GM23248 (cell line): ENCODE measurements at regions not wholly inside any gene's neighbourhood (a gene's known extent, or its start where the extent isn't known, plus 50 kb on each side); places are given as distances from the start of the nearest gene placed in this dataset.

ENCODE experiments used
- DNase-seq: peaks from one replicate; pipeline ENCODE4 v3.0.0-alpha.2; 2015
- H2AFZ ChIP-seq: fragments of 200-600 bp; sonication (generic); 2 replicates; pipeline ENCODE4 v1.6.1; 2016; ENCODE audit warnings: antibody characterized with exemption
- H3F3A ChIP-seq: fragments of 200-600 bp; sonication (generic); 2 replicates; pipeline ENCODE4 v1.6.1; 2016; ENCODE audit warnings: mild to moderate bottlenecking, antibody characterized with exemption, mixed run types; ENCODE audit not compliant: insufficient read depth
- H3K27ac ChIP-seq: fragments of 200-600 bp; sonication (generic); 2 replicates; pipeline ENCODE4 v1.5.1; 2016; ENCODE audit warnings: mild to moderate bottlenecking
- H3K27me3 ChIP-seq: fragments of 200-600 bp; sonication (generic); replicated peaks from 2 replicates; pipeline ENCODE4 v1.6.1; 2016; ENCODE audit warnings: mild to moderate bottlenecking; ENCODE audit not compliant: insufficient read depth
- H3K36me3 ChIP-seq: fragments of 200-600 bp; sonication (generic); 2 replicates; pipeline ENCODE4 v1.6.1; 2016; ENCODE audit warnings: low read depth, mild to moderate bottlenecking
- H3K4me1 ChIP-seq: fragments of 200-600 bp; sonication (generic); 2 replicates; pipeline ENCODE4 v1.6.1; 2016; ENCODE audit warnings: mild to moderate bottlenecking; ENCODE audit not compliant: insufficient read depth
- H3K4me2 ChIP-seq: fragments of 200-600 bp; sonication (generic); one replicate; pipeline ENCODE4 v1.6.1; 2016; ENCODE audit warnings: mild to moderate bottlenecking; ENCODE audit not compliant: unreplicated experiment
- H3K4me3 ChIP-seq: fragments of 200-600 bp; sonication (generic); 2 replicates; pipeline ENCODE4 v1.5.1; 2016; ENCODE audit warnings: mild to moderate bottlenecking
- H3K79me2 ChIP-seq: fragments of 200-600 bp; sonication (generic); 2 replicates; pipeline ENCODE4 v1.6.1; 2016; ENCODE audit warnings: mild to moderate bottlenecking; ENCODE audit not compliant: insufficient read depth
- H3K9ac ChIP-seq: fragments of 200-600 bp; sonication (generic); 2 replicates; pipeline ENCODE4 v1.6.1; 2016; ENCODE audit warnings: mild to moderate bottlenecking
- H3K9me2 ChIP-seq: fragments of 200-600 bp; sonication (generic); 2 replicates; pipeline ENCODE4 v1.6.1; 2016; ENCODE audit warnings: mixed run types, mild to moderate bottlenecking, moderate library complexity; ENCODE audit not compliant: insufficient read depth
- H3K9me3 ChIP-seq: fragments of 200-600 bp; sonication (generic); one replicate; pipeline ENCODE4 v1.6.1; 2017; ENCODE audit warnings: low read depth
- H4K20me1 ChIP-seq: fragments of 200-600 bp; sonication (generic); 2 replicates; pipeline ENCODE4 v1.6.0; 2016; ENCODE audit not compliant: insufficient read depth
- EZH2 ChIP-seq: fragments of 200-600 bp; sonication (generic); IDR thresholded peaks from 2 replicates; pipeline ENCODE4 v1.6.1; 2018; ENCODE audit warnings: antibody characterized with exemption, mild to moderate bottlenecking; ENCODE audit not compliant: insufficient read depth, poor library complexity, severe bottlenecking
- EZH2phosphoT487 ChIP-seq: fragments of 200-600 bp; sonication (generic); IDR thresholded peaks from 2 replicates; pipeline ENCODE4 v1.6.1; 2018; ENCODE audit warnings: antibody characterized with exemption, moderate library complexity, mild to moderate bottlenecking, low read depth; ENCODE audit not compliant: insufficient read depth
- WGBS, 2 experiments: methylation state at CpG; one replicate each; pipeline ENCODE4 v1.1.6; 2015 to 2017; ENCODE audit warnings: low lambda C conversion rate in 2 of 2, low coverage in 1 of 2; ENCODE audit errors: missing lambda C conversion rate in 2 of 2; 5-methylcytosine and 5-hydroxymethylcytosine counted together
- in situ Hi-C: fragments of 300-500 bp; cut with MboI; formaldehyde crosslinking; loops from 2 replicates; pipeline ENCODE4 v1.15.0; 2020

DNA sequence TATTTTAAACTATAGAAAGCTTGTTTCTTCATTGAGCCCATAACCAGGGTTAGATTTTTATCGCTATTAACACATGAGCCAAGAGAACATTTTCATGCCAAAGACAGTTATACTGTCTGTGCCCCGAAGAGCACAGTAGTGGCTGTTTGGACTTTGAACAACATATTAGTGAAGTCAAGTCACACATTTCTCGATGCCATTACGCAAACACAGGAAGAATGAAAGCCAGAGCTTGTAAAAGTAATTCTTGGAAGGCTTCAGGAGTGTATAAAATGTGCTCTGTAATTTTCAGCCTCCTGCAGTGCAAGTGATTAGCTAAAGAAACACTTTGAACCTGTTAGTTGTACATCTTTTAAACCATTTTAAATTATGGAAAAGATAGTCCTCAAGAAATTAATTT lies 590.7 kb upstream of the PITX2 start:
- H2AFZ ChIP-seq = peak overlapping the region; percentile 53
- no peaks in the 10 kb centered on the region for H3K79me2 ChIP-seq
- H3K4me3 ChIP-seq = peak overlapping the region; percentile 33; the same call in 1 of the 2 replicates
- in situ Hi-C loops = no loop called here
- no peaks in the 10 kb centered on the region for H3K36me3 ChIP-seq
- H3K9me2 ChIP-seq = no peaks in the 10 kb centered on the region; the same call in 1 of the 2 replicates
- H3K9me3 ChIP-seq = no peaks in the 10 kb centered on the region
- H3K4me1 ChIP-seq = peaks cover 11% of the 10 kb centered on the region; the same call in 1 of the 2 replicates
- no peak overlapping the region for H3K27ac ChIP-seq
- 14 to 16% methylated on average over 4 of the region's 4 CpGs for WGBS, 2 experiments
- peak overlapping the region; percentile 30 for H3K4me2 ChIP-seq
- H3K9ac ChIP-seq = no peak overlapping the region
- no peaks in the 10 kb centered on the region for H4K20me1 ChIP-seq
- no peaks in the 10 kb centered on the region for H3K27me3 ChIP-seq
- no peak for TF ChIP-seq EZH2
- peak; percentile 49 for DNase-seq
- peaks cover 9% of the 10 kb centered on the region; the same call in 1 of the 2 replicates for H3F3A ChIP-seq

DNA sequence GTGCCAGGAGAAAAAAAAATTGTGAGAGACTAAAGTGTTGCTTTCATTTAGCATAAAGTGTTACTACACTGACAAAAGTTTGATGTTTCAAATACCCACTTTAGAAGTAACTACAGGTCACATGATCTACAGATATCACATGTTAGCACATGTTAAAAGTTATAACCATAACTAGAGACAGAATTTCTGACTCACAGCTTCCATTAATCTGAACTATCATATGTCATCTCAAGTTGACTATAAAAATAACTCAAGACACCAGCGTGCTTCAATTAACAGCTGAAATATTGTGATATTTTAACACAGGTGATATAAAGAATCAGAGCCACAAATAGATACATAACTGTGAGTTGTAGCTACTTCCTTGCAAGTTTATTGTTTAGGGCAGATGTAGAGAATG lies 591.5 kb upstream of the PITX2 start:
- H3K27me3 ChIP-seq = no peaks in the 10 kb centered on the region
- peaks cover 9% of the 10 kb centered on the region; the same call in 1 of the 2 replicates for H3F3A ChIP-seq
- H3K79me2 ChIP-seq = no peaks in the 10 kb centered on the region
- H3K9me2 ChIP-seq = no peaks in the 10 kb centered on the region; the same call in 1 of the 2 replicates
- WGBS, 2 experiments = 63 to 65% methylated on average over 1 of the region's 1 CpG
- H3K9me3 ChIP-seq = no peaks in the 10 kb centered on the region
- H3K4me2 ChIP-seq = no peak overlapping the region
- no peaks in the 10 kb centered on the region for H4K20me1 ChIP-seq
- in situ Hi-C loops = no loop called here
- H3K4me3 ChIP-seq = no peak overlapping the region
- TF ChIP-seq EZH2 = no peak
- no peak for TF ChIP-seq EZH2phosphoT487
- no peak for DNase-seq
- H2AFZ ChIP-seq = no peak overlapping the region
- no peaks in the 10 kb centered on the region for H3K36me3 ChIP-seq
- H3K9ac ChIP-seq = no peak overlapping the region
- no peak overlapping the region for H3K27ac ChIP-seq
- H3K4me1 ChIP-seq = peaks cover 11% of the 10 kb centered on the region; the same call in 1 of the 2 replicates

DNA sequence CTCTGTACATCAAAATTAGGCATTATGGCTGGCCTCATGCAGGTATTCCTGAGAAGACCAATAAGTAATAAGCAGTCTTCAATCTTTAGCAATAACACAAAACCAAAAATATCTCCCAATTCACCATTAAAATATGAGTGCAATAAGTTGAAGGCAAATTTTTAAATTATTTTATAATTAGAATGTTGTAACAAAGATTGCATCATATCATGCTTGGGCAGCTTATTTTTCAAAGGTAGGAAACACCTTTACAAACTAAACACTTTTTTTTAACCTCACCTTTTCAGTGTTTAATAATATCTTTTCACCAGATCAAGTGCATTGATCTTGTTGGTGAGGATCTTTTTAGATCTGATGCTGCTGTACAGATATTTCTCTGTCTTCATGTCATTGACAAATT lies 592.9 kb upstream of the PITX2 start:
- in situ Hi-C loops = no loop called here
- Histone ChIP-seq H3K27ac (no peak overlapping the region), H2AFZ (no peak overlapping the region), H3F3A (peaks cover 9% of the 10 kb centered on the region; the same call in 1 of the 2 replicates), H3K9me3 (no peaks in the 10 kb centered on the region), H3K4me1 (peaks cover 11% of the 10 kb centered on the region; the same call in 1 of the 2 replicates), H3K9ac (no peak overlapping the region), H3K36me3 (no peaks in the 10 kb centered on the region), H3K4me3 (no peak overlapping the region), H3K27me3 (no peaks in the 10 kb centered on the region), H3K9me2 (no peaks in the 10 kb centered on the region; the same call in 1 of the 2 replicates), H3K79me2 (no peaks in the 10 kb centered on the region), H3K4me2 (no peak overlapping the region), H4K20me1 (no peaks in the 10 kb centered on the region)
- no peak for DNase-seq
- TF ChIP-seq EZH2phosphoT487 = no peak
- TF ChIP-seq EZH2 = no peak

DNA sequence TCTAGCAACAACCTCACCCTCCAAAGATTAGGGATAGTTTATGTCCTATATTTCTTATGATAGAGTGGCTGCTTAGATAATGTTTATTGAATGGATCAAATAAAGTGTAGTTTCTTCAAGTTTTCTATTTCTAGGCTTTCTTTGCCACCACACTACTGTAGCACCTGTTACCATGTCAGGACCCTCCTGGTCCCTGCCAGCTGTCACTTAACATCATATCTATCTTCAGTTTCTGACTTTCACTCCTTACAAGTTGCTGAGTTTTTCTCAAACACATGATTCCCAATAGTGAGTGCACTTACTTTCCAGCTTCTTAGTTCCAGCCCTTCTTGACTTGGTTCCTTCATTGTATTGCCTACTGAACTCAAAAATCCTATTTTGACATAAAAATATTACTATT lies 593.9 kb upstream of the PITX2 start:
- H3K4me3 ChIP-seq = no peak overlapping the region
- no peaks in the 10 kb centered on the region for H4K20me1 ChIP-seq
- TF ChIP-seq EZH2phosphoT487 (no peak), EZH2 (no peak)
- H3F3A ChIP-seq = peaks cover 9% of the 10 kb centered on the region; the same call in 1 of the 2 replicates
- in situ Hi-C loops = no loop called here
- DNase-seq = no peak
- no peak overlapping the region for H3K9ac ChIP-seq
- H3K36me3 ChIP-seq = no peaks in the 10 kb centered on the region
- H3K4me2 ChIP-seq = no peak overlapping the region
- no peaks in the 10 kb centered on the region for H3K9me3 ChIP-seq
- no peak overlapping the region for H3K27ac ChIP-seq
- H3K79me2 ChIP-seq = no peaks in the 10 kb centered on the region
- H3K4me1 ChIP-seq = peaks cover 11% of the 10 kb centered on the region; the same call in 1 of the 2 replicates
- no peak overlapping the region for H2AFZ ChIP-seq
- H3K9me2 ChIP-seq = no peaks in the 10 kb centered on the region; the same call in 1 of the 2 replicates
- no peaks in the 10 kb centered on the region for H3K27me3 ChIP-seq

DNA sequence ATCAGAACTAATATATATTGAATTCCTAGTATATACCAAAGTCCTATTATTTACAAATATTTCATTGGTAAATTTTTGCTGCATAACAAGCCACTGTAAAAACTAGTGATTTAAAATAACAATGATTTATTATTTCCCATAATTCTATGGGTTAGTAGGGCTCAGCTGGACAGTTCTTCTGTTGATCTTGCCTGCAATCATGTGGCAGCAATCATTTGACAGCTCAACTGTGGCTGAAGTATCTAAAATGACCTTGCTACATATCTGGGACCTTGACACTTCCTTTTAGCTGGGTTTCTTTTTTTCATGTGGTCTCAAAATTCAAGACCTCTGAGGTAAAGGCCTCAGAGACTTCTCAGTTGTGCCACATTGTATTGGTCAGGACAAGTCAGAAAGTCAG lies 598.5 kb upstream of the PITX2 start:
- no peaks in the 10 kb centered on the region for H3K4me1 ChIP-seq
- H2AFZ ChIP-seq = no peak overlapping the region
- no peak for TF ChIP-seq EZH2phosphoT487
- TF ChIP-seq EZH2 = no peak
- H3K36me3 ChIP-seq = no peaks in the 10 kb centered on the region
- no peak overlapping the region for H3K4me2 ChIP-seq
- no peaks in the 10 kb centered on the region for H3K9me2 ChIP-seq
- in situ Hi-C loops = no loop called here
- 0 out of 2 replicates have a peak, but pooled peaks cover 4% of the 10 kb centered on the region for H3F3A ChIP-seq
- no peak for DNase-seq
- H3K79me2 ChIP-seq = no peaks in the 10 kb centered on the region
- H3K4me3 ChIP-seq = no peak overlapping the region
- no peaks in the 10 kb centered on the region for H3K9me3 ChIP-seq
- H4K20me1 ChIP-seq = no peaks in the 10 kb centered on the region
- no peak overlapping the region for H3K27ac ChIP-seq
- no peaks in the 10 kb centered on the region for H3K27me3 ChIP-seq
- no peak overlapping the region for H3K9ac ChIP-seq
